GM23248 (cell line): ENCODE measurements at regions not wholly inside any gene's neighbourhood (a gene's known extent, or its start where the extent isn't known, plus 50 kb on each side); places are given as distances from the start of the nearest gene placed in this dataset.

Experiments used
- DNase-seq: peaks from one replicate; pipeline ENCODE4 v3.0.0-alpha.2; 2015
- H2AFZ ChIP-seq: fragments of 200-600 bp; sonication (generic); 2 replicates; pipeline ENCODE4 v1.6.1; 2016; ENCODE audit warnings: antibody characterized with exemption
- H3F3A ChIP-seq: fragments of 200-600 bp; sonication (generic); 2 replicates; pipeline ENCODE4 v1.6.1; 2016; ENCODE audit warnings: mild to moderate bottlenecking, antibody characterized with exemption, mixed run types; ENCODE audit not compliant: insufficient read depth
- H3K27ac ChIP-seq: fragments of 200-600 bp; sonication (generic); 2 replicates; pipeline ENCODE4 v1.5.1; 2016; ENCODE audit warnings: mild to moderate bottlenecking
- H3K27me3 ChIP-seq: fragments of 200-600 bp; sonication (generic); replicated peaks from 2 replicates; pipeline ENCODE4 v1.6.1; 2016; ENCODE audit warnings: mild to moderate bottlenecking; ENCODE audit not compliant: insufficient read depth
- H3K36me3 ChIP-seq: fragments of 200-600 bp; sonication (generic); 2 replicates; pipeline ENCODE4 v1.6.1; 2016; ENCODE audit warnings: low read depth, mild to moderate bottlenecking
- H3K4me1 ChIP-seq: fragments of 200-600 bp; sonication (generic); 2 replicates; pipeline ENCODE4 v1.6.1; 2016; ENCODE audit warnings: mild to moderate bottlenecking; ENCODE audit not compliant: insufficient read depth
- H3K4me2 ChIP-seq: fragments of 200-600 bp; sonication (generic); one replicate; pipeline ENCODE4 v1.6.1; 2016; ENCODE audit warnings: mild to moderate bottlenecking; ENCODE audit not compliant: unreplicated experiment
- H3K4me3 ChIP-seq: fragments of 200-600 bp; sonication (generic); 2 replicates; pipeline ENCODE4 v1.5.1; 2016; ENCODE audit warnings: mild to moderate bottlenecking
- H3K79me2 ChIP-seq: fragments of 200-600 bp; sonication (generic); 2 replicates; pipeline ENCODE4 v1.6.1; 2016; ENCODE audit warnings: mild to moderate bottlenecking; ENCODE audit not compliant: insufficient read depth
- H3K9ac ChIP-seq: fragments of 200-600 bp; sonication (generic); 2 replicates; pipeline ENCODE4 v1.6.1; 2016; ENCODE audit warnings: mild to moderate bottlenecking
- H3K9me2 ChIP-seq: fragments of 200-600 bp; sonication (generic); 2 replicates; pipeline ENCODE4 v1.6.1; 2016; ENCODE audit warnings: mixed run types, mild to moderate bottlenecking, moderate library complexity; ENCODE audit not compliant: insufficient read depth
- H3K9me3 ChIP-seq: fragments of 200-600 bp; sonication (generic); one replicate; pipeline ENCODE4 v1.6.1; 2017; ENCODE audit warnings: low read depth
- H4K20me1 ChIP-seq: fragments of 200-600 bp; sonication (generic); 2 replicates; pipeline ENCODE4 v1.6.0; 2016; ENCODE audit not compliant: insufficient read depth
- EZH2 ChIP-seq: fragments of 200-600 bp; sonication (generic); IDR thresholded peaks from 2 replicates; pipeline ENCODE4 v1.6.1; 2018; ENCODE audit warnings: antibody characterized with exemption, mild to moderate bottlenecking; ENCODE audit not compliant: insufficient read depth, poor library complexity, severe bottlenecking
- EZH2phosphoT487 ChIP-seq: fragments of 200-600 bp; sonication (generic); IDR thresholded peaks from 2 replicates; pipeline ENCODE4 v1.6.1; 2018; ENCODE audit warnings: antibody characterized with exemption, moderate library complexity, mild to moderate bottlenecking, low read depth; ENCODE audit not compliant: insufficient read depth
- WGBS, 2 experiments: methylation state at CpG; one replicate each; pipeline ENCODE4 v1.1.6; 2015 to 2017; ENCODE audit warnings: low lambda C conversion rate in 2 of 2, low coverage in 1 of 2; ENCODE audit errors: missing lambda C conversion rate in 2 of 2; 5-methylcytosine and 5-hydroxymethylcytosine counted together
- in situ Hi-C: fragments of 300-500 bp; cut with MboI; formaldehyde crosslinking; loops from 2 replicates; pipeline ENCODE4 v1.15.0; 2020

DNA sequence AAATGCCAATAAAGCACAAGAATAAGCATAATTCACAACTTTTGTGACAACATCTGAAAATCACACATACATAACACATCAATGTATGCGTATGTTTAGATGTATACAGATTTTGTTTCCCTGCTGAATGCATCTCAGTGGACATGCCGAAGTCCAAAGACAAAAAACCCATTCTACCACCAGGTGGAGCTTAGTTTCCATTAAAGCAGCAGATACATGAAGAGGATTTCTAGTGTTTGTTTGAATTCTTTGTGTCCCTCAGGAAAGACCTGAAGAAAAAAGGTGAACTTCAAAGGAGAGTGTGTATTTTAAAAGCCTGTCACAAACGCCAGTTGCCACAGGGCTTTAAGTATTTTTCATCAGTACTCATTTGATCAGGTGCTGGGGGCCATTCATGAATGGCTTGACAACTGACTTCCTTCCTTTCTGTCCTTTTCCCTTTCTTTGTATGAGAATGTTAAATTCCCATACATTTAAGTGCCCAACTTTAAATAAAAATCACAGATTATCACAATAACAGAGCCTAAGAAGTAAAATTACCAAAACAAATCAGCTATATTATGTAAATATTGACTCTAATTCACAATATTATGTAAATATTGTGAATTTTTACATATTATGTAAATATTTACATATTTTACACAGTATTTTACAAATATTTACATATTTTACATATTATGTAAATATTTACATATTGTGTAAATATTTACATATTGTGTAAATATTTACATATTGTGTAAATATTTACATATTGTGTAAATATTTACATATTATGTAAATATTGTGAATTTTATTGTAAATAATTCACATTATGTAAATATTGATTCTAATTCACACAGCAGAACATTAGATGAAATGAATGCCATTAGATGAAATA, 343.0 kb downstream of the CRPPA start:
- in situ Hi-C loops: loop anchor here (10.0 kb wide), 1 partner anchor 764 kb away; no protein-coding TSS in a partner anchor
- TF ChIP-seq EZH2phosphoT487 (no peak), EZH2 (no peak)
- H3F3A ChIP-seq: no peaks in the 10 kb centered on the region

DNA sequence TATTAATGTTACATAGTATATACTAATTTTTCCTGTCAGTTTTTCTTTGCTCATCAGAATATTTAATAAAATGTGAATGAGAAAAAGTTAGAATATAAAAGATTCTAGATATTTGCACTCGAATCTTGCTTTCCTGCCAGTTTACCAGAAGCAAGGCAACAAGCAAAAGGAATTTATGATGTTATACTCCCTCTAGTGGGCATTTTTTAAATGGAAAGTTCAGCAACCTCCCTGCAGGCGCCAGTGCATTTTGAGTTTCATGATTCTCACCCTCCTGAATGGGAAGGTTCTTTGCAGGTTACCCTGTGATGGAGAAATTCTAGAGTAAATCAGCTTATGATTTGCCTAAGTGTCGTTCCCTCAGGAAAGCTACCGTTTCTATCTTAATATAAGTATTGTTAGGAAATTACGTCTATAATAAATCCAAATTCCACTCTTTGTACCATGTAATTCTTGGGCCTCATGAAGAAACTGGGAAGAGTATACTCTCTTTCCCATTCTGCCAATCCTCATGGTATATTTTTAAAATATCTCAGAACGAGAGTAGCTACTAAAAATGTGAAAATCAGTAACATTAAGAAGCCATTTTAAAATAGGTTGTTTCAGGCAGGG, 350.0 kb downstream of the CRPPA start:
- TF ChIP-seq EZH2phosphoT487: no peak
- TF ChIP-seq EZH2: no peak
- Histone ChIP-seq H4K20me1 (no peaks in the 10 kb centered on the region), H3K4me3 (no peak overlapping the region), H3K27ac (no peak overlapping the region), H2AFZ (no peak overlapping the region), H3K79me2 (no peaks in the 10 kb centered on the region), H3F3A (no peaks in the 10 kb centered on the region), H3K27me3 (0 out of 2 replicates have a peak, but pooled peaks cover 5% of the 10 kb centered on the region), H3K4me1 (0 out of 2 replicates have a peak, but pooled peaks cover 8% of the 10 kb centered on the region), H3K9me3 (no peaks in the 10 kb centered on the region), H3K36me3 (no peaks in the 10 kb centered on the region), H3K9me2 (no peaks in the 10 kb centered on the region), H3K4me2 (peak overlapping the region; percentile 18), H3K9ac (no peak overlapping the region)
- in situ Hi-C loops: loop anchor here (10.0 to 25.0 kb wide), 2 partner anchors 757 to 1334 kb away; no protein-coding TSS in a partner anchor
- DNase-seq: peak; percentile 77
- 15% methylated on average over 6 of the region's 6 CpGs for WGBS, 2 experiments

More for the DNA sequence above, 343.0 kb downstream of the CRPPA start:
- H3K27me3 ChIP-seq: no peaks in the 10 kb centered on the region
- no peak overlapping the region for H3K4me2 ChIP-seq
- H4K20me1 ChIP-seq: no peaks in the 10 kb centered on the region
- no peak overlapping the region for H3K27ac ChIP-seq
- no peak overlapping the region for H3K9ac ChIP-seq
- peak; percentile 63 for DNase-seq
- WGBS, 2 experiments: 17 to 19% methylated on average over 3 of the region's 3 CpGs
- no peaks in the 10 kb centered on the region for H3K4me1 ChIP-seq
- H3K9me3 ChIP-seq: no peaks in the 10 kb centered on the region
- H3K79me2 ChIP-seq: no peaks in the 10 kb centered on the region
- H2AFZ ChIP-seq: peak overlapping the region; percentile 1; the same call in 1 of the 2 replicates
- no peaks in the 10 kb centered on the region for H3K36me3 ChIP-seq
- H3K4me3 ChIP-seq: no peak overlapping the region
- no peaks in the 10 kb centered on the region for H3K9me2 ChIP-seq

- no peak overlapping the region for H2AFZ ChIP-seq
- no peaks in the 10 kb centered on the region for H3K79me2 ChIP-seq
- no peak overlapping the region for H3K4me2 ChIP-seq
- H4K20me1 ChIP-seq: no peaks in the 10 kb centered on the region
- no peak for TF ChIP-seq EZH2
- no peak for TF ChIP-seq EZH2phosphoT487
- no peaks in the 10 kb centered on the region for H3K9me2 ChIP-seq
- no peaks in the 10 kb centered on the region for H3K9me3 ChIP-seq
- 97 to 100% methylated on average over 3 of the region's 3 CpGs for WGBS, 2 experiments
- no peaks in the 10 kb centered on the region for H3F3A ChIP-seq
- H3K4me3 ChIP-seq: no peak overlapping the region
- H3K36me3 ChIP-seq: no peaks in the 10 kb centered on the region
- H3K27me3 ChIP-seq: 0 out of 2 replicates have a peak, but pooled peaks cover 5% of the 10 kb centered on the region
- no peak overlapping the region for H3K9ac ChIP-seq
- 0 out of 2 replicates have a peak, but pooled peaks cover 8% of the 10 kb centered on the region for H3K4me1 ChIP-seq
- DNase-seq: no peak
- H3K27ac ChIP-seq: no peak overlapping the region
- in situ Hi-C loops: loop anchor here (10.0 to 25.0 kb wide), 2 partner anchors 756 to 1334 kb away; no protein-coding TSS in a partner anchor
These were observed 350.5 kb downstream of the CRPPA start for GRCh38 chr7:16070806-16071205.

GRCh38 chr7:16069998-16070397, 351.3 kb downstream of the CRPPA start:
- Histone ChIP-seq H3K9ac (no peak overlapping the region), H4K20me1 (no peaks in the 10 kb centered on the region), H3K27me3 (peaks cover 13% of the 10 kb centered on the region), H3K9me2 (no peaks in the 10 kb centered on the region), H3F3A (no peaks in the 10 kb centered on the region), H2AFZ (no peak overlapping the region), H3K4me3 (no peak overlapping the region), H3K9me3 (no peaks in the 10 kb centered on the region), H3K4me1 (0 out of 2 replicates have a peak, but pooled peaks cover 8% of the 10 kb centered on the region), H3K36me3 (no peaks in the 10 kb centered on the region), H3K4me2 (no peak overlapping the region), H3K79me2 (no peaks in the 10 kb centered on the region), H3K27ac (no peak overlapping the region)
- 77 to 78% methylated on average over 5 of the region's 5 CpGs for WGBS, 2 experiments
- no peak for DNase-seq
- in situ Hi-C loops: loop anchor here (10.0 to 25.0 kb wide), 3 partner anchors 345 to 1333 kb away; no protein-coding TSS in a partner anchor
- no peak for TF ChIP-seq EZH2
- TF ChIP-seq EZH2phosphoT487: no peak
